Amniotic epithelial cell (primary cell): ENCODE measurements at regions not wholly inside any gene's neighbourhood (a gene's known extent, or its start where the extent isn't known, plus 50 kb on each side); places are given as distances from the start of the nearest gene placed in this dataset.

Experiments
- DNase-seq: peaks from one replicate; pipeline ENCODE4 v3.0.0-alpha.2; 2010; ENCODE audit warnings: low read depth

DNA sequence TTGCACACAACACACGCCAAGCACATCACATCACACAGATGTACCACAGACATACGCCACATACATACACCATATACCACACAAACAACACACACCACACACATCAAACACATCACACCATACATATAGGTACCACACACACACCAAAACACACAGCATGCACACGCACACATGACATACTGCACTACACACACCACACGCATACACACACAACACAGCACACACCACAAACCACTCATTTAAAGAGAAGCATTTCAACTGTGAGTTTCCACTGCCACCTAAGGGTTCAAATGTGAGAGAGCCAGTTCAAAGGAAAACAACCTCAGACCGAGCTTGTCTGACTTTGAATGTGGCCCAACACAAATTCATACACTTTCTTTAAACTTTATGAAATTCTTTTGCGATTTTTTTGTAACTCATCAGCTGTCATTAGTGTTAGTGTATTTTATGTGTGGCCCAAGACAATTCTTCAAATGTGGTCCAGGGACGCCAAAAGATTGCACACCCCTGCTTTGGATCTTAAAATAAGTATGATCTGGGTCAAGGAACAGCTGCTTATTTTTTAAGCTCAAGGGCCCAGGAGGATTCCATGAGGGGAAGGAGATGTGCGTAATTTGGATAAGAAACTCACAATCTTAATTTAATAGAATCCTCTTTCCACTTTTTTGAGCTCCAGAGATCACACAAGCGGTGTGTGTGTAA, 494.6 kb downstream of the GADD45G start:
- DNase-seq: peak; percentile 21

DNA sequence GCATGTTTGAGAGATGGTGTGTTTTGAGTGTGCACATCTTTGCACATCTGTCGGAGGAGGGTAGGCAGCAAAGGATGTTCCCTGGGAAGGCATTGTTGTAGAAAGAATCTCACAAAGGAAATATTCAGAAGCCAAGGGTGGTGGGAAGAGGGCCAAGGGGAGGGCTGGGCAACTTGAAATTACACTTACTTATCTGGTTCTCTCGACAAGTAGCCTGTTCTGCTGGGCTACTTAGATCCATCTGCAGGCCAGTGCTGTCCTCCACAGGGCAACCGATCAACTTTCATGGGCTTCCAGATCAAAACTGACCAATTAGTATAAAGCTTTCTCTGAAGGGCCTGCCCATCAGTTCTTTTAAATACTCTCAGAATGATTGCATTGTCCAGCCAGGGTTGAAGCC, 495.2 kb downstream of the GADD45G start:
- no peak for DNase-seq

DNA sequence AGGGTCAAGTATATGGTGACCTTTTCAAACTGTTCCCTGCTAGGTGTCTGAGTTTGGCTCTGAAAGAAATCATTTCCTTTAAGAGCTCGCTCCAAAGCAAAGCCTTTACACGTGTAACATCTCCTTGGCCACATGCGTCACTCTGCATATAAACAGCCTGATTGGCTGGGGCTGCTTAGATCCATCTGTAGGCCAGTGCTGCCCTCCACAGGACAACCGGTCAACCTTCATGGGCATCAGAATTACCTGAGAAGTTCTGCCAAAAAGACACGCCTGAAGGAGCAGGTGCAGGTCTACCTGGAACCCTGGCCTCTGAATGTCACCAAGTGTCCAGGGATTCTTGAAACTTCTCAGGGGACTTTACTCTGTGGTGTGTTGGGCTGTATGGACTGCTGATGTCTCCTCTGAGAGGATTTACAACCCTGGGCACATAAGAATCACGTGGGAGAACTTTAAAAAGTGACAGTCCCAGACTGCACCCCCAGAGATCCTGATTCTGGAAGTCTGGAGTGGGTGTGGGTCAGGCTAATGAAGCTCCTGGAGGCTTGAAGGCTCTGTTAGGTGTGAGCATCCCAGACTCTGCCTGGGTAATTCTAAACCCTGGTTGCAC, 497.6 kb downstream of the GADD45G start:
- peak; percentile 83 for DNase-seq

DNA sequence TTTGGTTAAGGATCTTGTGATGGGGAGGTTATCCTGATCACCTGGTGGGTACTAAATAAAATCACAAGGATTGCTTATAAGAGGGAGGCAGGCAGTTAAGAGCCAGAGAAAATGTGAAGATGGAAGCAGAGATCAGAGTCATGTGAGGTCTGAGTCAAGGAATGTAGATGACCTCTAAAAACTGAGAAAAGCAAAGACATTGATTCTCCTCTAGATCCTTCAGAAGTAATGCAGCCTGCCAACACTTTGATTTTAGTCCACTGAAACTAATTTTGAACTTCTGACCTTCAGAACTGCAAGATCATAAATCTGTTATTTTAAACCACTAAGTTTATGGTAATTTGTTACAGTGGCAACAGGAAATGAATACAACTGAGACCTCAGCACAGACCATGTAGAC, 499.0 kb downstream of the GADD45G start:
- no peak for DNase-seq

DNA sequence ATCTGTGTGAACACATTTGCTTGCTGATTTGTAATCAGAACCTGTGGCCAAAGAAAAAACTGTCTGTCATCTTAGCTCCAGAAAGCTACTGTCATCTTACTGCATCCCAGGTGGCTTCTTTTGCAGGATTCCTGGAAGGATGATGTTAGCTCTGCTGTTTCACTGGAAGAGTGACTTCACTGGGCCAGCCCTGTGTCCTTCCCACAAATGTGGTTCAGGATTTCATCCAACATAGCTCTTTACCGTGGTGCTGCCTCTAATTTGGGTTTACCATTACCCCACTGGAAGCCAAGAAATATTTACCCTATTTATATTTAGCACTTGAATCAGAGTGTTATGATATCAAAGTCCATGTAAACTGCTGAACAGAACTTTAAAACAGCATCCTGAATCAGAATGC, 501.0 kb downstream of the GADD45G start:
- DNase-seq: no peak

DNA sequence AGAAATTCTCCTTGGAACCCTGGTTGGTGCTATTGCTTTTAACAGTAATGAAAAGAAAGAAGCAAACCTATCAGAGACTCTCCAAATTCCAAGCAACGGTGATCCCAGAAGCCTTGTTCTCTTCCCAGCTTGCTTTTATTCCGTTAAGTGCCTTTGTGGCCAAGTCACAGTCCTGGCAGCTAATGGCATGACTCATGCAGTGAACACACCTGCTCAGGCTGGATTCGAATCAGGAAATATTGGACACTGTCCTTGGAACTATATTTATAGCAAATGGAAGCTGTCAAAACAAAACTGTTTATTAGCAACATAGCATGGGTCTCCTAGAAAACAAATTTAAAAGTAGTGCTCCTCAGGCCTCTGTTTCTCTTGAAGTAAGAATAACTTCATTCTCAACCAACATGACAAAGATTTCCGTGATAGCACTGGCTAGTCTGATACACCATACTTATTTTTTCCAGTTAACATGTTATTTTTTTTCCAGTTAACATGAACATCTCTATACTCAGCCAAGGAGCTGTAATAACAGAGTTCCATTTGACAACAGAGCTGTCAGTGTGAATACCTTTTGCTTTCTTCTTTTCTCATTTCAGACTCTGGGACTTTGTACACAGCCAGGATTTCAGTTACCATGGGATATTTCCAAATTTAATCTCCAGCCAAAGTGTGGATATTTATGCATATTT, 502.4 kb downstream of the GADD45G start:
- no peak for DNase-seq

DNA sequence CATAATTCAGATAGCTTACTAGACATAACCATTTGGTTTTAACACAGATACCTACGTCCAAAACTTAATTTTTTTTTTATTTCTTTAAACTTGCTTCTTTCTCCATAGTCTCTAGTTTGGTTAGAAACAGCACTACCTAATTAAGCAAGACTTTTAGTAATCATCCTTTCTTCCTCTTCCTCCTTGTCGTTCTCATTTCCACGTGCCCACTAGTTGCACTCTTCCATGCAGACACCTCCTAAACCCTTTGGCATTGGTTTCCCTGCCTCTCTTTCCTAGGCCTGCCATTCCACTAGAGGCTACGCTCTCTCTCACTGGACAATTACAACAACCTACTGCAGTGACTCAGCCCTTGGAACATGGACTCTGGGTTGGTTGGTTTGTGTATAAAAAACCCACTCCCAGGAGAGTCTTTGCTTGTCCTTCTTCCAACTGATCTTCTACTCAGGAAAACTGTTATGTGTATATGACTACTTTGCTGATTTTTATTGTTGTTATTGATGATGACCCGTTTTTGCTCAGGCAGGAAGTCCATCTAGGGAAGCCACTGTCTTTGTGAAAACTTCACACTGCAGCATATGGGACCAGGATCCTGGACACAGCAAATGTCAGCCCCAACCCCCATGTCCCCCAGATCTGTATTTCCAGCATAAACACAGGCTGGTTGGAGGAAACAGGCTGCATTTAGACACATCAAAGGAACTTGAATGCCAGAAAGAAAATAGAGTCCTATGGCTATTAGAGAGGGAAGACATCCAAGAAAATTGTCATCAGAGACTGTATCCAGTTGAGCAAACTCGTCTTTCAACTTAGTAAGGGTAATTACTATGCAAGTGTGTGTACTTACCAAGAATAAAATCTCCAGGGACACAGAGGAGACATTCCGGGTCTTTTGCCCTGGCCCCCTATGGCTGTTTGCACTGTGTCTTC, 503.2 kb downstream of the GADD45G start:
- DNase-seq: no peak

DNA sequence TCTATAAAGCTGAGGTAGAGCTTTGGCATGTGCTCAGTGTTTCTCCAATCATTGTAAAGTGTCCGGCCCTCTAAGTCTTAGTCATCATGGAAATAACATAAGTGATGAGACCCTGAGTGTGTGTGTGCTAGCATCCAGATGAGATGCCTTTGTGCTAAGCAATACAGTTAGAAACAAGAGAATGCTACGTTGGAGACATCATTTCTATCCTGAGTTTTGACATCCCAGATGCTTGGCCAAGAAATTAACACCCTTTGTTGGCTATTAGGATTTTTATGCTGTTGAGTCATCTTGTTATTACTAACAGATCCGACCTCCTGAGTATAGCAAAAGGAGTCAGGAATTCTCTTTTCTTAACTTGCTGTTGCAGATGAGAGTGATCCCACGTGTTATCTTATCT, 508.0 kb downstream of the GADD45G start:
- peak; percentile 41 for DNase-seq

DNA sequence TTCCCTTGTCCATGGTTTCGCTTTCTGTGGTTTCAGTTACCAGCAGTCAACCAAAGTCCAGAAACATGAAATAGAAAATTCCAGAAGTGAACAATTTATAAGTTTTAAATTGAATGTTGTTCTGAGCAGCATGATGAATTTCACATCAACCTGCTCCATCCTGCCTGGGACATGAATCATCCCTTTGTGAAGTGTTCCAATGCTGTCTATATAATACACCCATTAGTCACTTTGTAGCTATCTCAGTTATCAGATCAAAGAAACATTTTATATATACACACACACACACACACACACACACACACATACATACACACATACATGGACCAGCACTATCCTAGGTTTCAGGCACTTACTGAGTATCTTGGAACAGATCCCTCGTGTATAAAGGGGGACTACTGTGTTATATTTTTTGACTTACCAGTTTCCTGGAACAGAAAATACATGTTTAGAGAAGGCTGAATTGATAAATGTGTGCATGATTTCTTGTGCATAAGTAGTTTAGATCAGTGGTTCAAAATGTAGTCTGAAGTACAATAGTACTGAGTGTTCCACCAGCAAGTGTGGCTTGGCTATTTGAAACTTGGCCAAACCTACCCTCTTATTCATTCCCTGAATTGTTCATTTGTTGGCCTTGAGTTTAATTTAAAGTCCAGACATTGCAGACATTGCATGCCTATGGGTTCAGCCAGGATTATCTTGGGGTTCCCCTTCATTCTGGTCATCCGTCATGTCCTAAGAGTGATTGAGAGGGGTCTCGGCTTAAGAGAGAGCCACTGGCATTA, 510.0 kb downstream of the GADD45G start:
- DNase-seq: no peak

DNA sequence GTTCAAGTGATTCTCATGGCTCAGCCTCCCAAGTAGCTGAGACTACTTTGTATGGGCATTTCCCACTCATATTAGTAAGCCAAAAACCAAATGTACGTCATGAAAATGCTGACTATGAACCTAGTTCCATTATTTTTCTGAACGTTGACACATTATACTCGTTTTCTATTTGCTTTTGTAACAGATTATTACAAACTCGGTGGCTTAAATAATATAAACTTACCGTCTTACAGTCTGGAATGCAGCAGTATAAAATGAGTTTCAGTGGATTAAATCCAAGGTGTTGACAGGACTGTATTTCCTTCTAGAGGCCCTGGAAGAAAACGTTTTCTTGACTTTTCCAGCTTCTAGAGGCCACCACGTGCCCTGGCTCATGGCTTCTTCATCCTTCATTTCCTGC, 517.0 kb downstream of the GADD45G start:
- no peak for DNase-seq

DNA sequence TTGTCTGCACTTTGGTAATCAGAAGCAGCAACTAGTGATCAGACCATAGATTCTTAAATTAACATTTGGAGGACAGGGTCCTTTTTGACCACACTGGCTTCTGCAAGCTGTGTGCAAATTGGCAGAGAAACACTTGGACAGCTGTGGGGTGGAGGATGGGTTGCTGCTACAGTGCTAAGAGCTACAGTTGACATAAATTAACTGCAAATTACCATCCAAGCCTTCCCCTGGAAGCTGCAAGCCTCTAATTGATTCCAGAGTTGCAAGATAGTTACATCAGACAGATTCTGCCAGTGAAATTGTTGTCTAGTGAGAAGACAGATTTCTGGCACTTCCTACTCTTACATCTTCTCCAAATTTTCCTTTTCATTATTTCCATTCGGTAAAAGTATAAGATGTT, 517.7 kb downstream of the DIRAS2 start:
- no peak for DNase-seq

DNA sequence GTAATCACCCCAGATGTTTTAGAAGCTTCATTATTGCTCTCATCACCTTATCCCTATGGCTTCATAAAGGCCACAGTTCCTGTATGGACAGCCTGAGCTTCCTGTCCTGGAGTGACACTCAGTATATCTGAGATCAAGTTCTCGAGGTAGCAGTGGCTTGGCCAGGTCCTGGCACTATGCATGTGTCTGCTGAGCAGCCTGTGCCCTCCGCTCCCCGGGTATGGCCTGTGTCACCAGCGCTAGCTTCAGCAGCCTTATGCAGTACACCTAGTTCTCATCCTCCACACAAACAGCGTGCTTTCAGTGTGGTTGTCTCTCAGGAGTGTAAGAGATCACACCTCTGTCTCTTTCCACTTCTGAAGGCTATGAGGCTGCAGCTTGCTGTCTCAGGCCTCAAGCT, 514.7 kb downstream of the DIRAS2 start:
- DNase-seq: no peak

DNA sequence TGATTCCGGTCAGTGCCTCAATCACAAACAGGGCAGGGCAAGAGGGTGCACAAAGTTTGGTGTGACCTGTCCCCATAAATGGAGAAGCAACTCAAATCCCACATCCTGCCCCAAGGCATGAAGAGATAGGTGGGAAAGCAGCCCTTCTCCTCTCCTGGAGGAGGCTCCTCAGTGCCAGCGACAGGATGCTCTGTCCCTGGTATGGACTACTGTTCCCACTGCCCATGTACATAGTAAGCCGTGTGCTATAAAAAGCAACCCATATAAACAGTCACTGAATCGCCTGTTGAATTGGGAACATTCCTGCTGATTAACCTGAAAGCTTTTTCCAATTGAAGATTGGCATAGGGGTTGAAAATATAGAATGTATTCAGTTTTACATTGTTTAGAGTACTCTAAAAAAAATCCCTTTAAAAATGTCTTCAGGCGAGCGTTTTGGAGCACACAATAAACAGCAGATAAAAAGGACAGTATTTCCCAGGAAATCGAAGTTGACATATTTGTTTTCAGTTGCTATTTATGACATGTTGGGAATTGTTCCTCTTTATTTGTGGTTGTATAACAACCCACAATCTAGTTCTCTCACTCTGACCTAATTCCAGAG, 513.9 kb downstream of the DIRAS2 start:
- no peak for DNase-seq

DNA sequence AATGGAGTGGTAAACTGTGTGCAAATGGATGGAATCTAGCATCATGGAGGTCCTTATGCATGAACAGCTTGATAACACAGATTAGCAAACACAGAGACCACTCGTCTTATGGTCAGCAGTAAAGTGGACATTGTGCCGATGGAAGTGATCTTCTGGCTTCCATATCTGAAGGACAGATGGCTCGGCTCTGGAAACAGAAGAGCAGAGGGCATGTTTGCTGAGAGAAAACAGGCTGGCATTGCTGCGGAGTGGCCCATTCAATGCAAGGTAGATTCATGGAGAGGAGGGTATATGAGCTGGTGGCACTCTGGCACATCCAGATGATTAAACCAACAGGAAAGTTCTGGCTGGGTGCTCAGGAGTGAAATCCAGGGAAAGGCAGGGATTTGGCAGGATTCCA, 513.2 kb downstream of the DIRAS2 start:
- DNase-seq: no peak

DNA sequence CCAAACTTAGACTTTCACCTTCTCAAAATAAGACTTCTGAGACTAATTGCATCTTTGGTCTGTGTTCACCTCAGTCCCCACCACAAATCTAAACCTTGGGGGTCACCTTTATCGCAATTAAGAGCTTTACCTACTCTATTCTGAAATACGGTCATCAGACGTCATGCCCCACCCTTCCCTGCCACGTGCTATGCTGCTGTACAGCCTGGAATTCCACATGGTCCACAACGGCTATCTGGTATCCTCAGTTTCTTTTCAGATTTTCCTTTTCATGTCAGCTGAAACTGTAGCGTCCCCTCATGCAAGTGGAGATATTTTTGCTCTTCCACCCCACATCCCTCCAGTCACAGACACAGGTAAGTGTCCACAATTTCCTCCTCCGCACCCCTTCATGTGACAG, 511.1 kb downstream of the DIRAS2 start:
- DNase-seq: no peak

DNA sequence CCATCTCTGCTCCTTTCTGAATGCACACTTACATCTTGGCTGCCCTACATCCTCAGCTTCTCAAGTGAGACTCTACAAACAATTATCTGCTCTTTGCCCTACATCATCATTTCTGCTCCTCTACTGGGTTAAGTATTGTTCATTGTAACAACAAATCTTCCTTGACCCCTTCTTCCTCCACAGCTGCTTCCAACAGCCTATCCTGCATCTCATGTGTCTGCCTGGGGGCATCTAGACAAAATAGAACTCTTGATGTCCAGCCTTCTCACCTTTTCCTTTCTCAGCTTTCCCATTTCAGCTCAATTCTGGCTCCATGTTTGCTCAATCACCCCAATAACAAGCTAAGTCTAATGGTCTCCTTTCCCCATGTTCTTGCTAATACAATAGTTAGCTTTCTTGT, 509.8 kb downstream of the DIRAS2 start:
- DNase-seq: no peak

DNA sequence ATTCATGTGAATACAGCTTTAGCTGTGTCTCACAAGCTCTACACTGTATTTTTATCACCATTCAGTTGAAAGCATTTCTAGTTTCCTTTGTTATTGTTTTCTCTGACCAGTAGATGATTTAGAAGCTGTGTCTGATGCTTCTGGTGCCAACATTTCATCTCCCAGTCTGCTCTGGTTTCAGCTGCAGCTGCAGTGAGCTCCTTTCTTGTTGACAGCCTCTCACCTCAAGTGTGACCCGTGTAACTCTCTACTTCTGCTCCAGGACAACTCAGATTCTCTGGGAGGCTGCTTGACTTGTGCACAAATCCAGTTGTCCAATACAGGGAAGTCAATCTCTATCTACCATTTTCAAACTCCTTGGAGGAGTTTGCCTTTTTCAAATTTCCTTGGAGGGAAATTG, 504.8 kb downstream of the DIRAS2 start:
- no peak for DNase-seq

DNA sequence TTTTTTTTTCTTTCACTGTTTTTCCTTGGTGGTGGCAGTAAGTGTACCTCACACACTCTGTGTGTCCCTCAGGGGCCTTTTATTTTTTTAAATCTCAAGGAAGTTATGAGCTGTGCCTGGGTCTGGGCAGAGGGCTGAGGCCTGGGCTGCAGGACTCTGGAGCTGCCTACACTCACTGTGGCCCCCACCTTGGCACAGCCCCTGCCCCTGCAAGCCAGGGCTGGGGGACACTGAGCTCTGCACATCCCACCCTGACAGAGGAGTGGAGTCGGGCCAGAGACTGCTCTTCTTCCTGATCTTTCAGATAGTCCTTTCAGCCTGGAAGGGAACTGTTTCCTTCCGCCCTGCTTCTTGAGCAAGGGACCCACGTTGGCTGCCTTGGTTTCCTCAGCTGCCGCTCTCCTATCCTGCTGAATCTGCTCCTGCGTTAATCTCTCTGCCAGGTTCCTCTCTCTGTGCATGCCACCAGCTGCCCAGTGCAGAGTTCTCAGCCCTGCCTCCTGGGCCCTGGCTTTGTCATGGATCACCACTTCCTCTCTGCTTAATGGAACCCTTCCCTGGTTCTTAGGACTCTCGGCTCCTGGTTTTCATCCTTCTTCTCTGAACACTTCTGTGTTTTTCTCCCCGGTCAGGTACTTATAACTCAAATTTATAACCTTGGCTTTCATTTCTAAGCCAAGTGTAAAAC, 502.3 kb downstream of the DIRAS2 start:
- no peak for DNase-seq

DNA sequence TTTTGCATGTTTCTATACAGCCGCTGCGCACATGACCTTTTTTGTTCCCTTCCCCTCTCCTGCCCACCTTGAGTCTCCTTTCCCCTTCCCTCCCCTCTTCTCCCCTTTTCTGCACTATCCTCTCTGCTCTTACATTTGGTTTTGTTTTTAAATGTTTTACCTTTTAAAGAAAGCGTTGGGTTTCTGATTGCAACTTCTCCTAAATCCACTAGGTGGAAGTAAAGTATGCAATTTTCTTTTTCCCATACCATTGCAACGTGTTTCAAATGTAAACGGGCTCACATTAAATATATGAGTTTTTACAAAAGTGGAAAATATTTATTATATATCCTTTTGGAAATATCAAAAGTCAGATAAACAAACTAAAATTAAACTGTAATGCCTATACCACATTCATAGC, 500.9 kb downstream of the DIRAS2 start:
- peak; percentile 13 for DNase-seq

DNA sequence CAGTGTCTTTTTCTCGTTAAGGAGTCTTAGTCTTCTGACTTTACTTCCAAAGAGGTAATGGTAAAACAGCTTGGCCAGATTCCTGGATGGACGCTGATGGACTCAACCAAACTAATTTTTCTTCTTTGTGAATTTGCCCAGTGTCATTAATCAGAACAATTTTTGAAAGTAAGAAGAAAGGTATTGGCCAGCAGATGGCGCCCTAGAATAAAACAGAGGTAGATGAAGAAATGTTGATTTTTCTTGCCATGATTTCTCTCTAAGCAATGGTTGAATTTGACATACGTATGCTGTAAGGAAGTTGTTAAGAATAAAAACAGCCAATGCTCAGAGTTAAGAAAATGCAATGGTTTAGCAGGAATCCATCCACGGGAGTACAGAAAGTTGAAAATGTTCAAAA, 500.0 kb downstream of the DIRAS2 start:
- DNase-seq: peak; percentile 21

DNA sequence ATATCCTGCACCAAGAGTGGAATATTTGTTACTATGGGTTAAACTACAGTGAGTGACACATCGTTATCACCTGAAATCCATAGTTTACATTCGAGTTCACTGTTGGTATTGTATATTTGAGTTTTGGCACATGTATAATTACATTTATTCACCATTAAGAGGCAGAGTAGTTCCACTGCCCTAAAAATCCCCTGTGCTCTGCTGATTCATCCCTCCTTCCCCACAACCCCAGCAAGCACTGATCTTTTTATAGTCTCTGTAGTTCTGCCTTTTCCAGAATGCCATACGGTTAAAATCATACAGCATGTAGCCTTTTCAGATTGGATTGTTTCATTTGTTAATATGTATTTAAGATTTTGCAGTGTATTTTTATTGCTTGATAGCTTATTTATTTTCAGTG, 495.2 kb downstream of the DIRAS2 start:
- no peak for DNase-seq
